Stimulated activated CD4-positive, alpha-beta T cell treated with anti-CD3 and anti-CD28 coated beads, Interleukin-15, amount 100 ng/mL, for 48 hours (primary cell): ENCODE measurements at regions not wholly inside any gene's neighbourhood (a gene's known extent, or its start where the extent isn't known, plus 50 kb on each side); places are given as distances from the start of the nearest gene placed in this dataset.
"Not testable (repeated sequence)": the region's sequence is repeated elsewhere in the genome, so short reads cannot be mapped to it uniquely, and the experiment has no call there.

Experiments
- DNase-seq, 2 donors: peaks; one replicate each; pipeline ENCODE4 v3.0.0-alpha.2; 2020; ENCODE audit warnings: low read depth in 2 of 2

- no peak for DNase-seq
Measured at GRCh38 chr6:135555550-135555949, 58.0 kb upstream of the AHI1 start.

GRCh38 chr6:135557582-135557981 is 60.0 kb upstream of the AHI1 start:
- DNase-seq: no peak

- not testable (repeated sequence) for DNase-seq
Measured at GRCh38 chr6:135565605-135566004, 68.1 kb upstream of the AHI1 start.

- DNase-seq: no peak
Measured at GRCh38 chr6:135566311-135567068, 69.0 kb upstream of the AHI1 start.

GRCh38 chr6:135567375-135568083 is 70.0 kb upstream of the AHI1 start:
- no peak for DNase-seq

GRCh38 chr6:135568379-135568778 is 70.8 kb upstream of the AHI1 start:
- DNase-seq: peak in 1 of 2 donors; percentile 19

GRCh38 chr6:135572051-135572450 is 74.5 kb upstream of the AHI1 start:
- DNase-seq: no peak

- DNase-seq: no peak
Measured at GRCh38 chr6:135575629-135576028, 78.1 kb upstream of the AHI1 start.

- DNase-seq: no peak
Measured at GRCh38 chr6:135576055-135576454, 78.5 kb upstream of the AHI1 start.

GRCh38 chr6:135577059-135577538 is 79.6 kb upstream of the AHI1 start:
- no peak for DNase-seq

- DNase-seq: no peak
Measured at GRCh38 chr6:135578976-135579375, 81.4 kb upstream of the AHI1 start.

- DNase-seq: no peak
Measured at GRCh38 chr6:135581211-135581610, 83.7 kb upstream of the AHI1 start.

GRCh38 chr6:135583256-135583761 is 85.8 kb upstream of the AHI1 start:
- no peak for DNase-seq

GRCh38 chr6:135586388-135586787 is 88.8 kb upstream of the AHI1 start:
- DNase-seq: no peak

- no peak for DNase-seq
Measured at GRCh38 chr6:135586844-135587243, 89.3 kb upstream of the AHI1 start.

GRCh38 chr6:135592276-135592675 is 94.7 kb upstream of the AHI1 start:
- DNase-seq: no peak

- DNase-seq: no peak
Measured at GRCh38 chr6:135594000-135594399, 96.5 kb upstream of the AHI1 start.

- DNase-seq: no peak
Measured at GRCh38 chr6:135600086-135600702, 102.7 kb upstream of the AHI1 start.

- no peak for DNase-seq
Measured at GRCh38 chr6:135600931-135601330, 103.4 kb upstream of the AHI1 start.

GRCh38 chr6:135601857-135602256 is 104.3 kb upstream of the AHI1 start:
- no peak for DNase-seq

GRCh38 chr6:135603249-135603648 is 105.7 kb upstream of the AHI1 start:
- DNase-seq: no peak

- DNase-seq: no peak
Measured at GRCh38 chr6:135604035-135604860, 106.7 kb upstream of the AHI1 start.
